HG03378 (cell line): ENCODE measurements at regions not wholly inside any gene's neighbourhood (a gene's known extent, or its start where the extent isn't known, plus 50 kb on each side); places are given as distances from the start of the nearest gene placed in this dataset.
A peak's percentile ranks its signal among the peaks of the same experiment; 100 is the strongest.
"Not testable (repeated sequence)": the region's sequence is repeated elsewhere in the genome, so short reads cannot be mapped to it uniquely, and the experiment has no call there.

Experiments
- ATAC-seq: cut with Tn5 transposase; IDR thresholded peaks from one replicate; pipeline ENCODE4 v1.9.1; 2021; ENCODE audit warnings: mild to moderate bottlenecking, moderate library complexity; ENCODE audit not compliant: unreplicated experiment

GRCh38 chr2:13334545-13334944 is 617.8 kb downstream of the TRIB2 start:
- no peak for ATAC-seq

GRCh38 chr2:13335862-13336535 is 619.3 kb downstream of the TRIB2 start:
- ATAC-seq: no peak

GRCh38 chr2:13351068-13351467 is 634.3 kb downstream of the TRIB2 start:
- no peak for ATAC-seq

- no peak for ATAC-seq
Measured at GRCh38 chr2:13353083-13353482, 636.3 kb downstream of the TRIB2 start.

GRCh38 chr2:13354031-13354430 is 637.3 kb downstream of the TRIB2 start:
- no peak for ATAC-seq

- not testable (repeated sequence) for ATAC-seq
Measured at GRCh38 chr2:13381928-13382327, 665.2 kb downstream of the TRIB2 start.

GRCh38 chr2:13389172-13389571 is 672.4 kb downstream of the TRIB2 start:
- ATAC-seq: not testable (repeated sequence)

- ATAC-seq: no peak
Measured at GRCh38 chr2:13390676-13391075, 673.9 kb downstream of the TRIB2 start.

GRCh38 chr2:13401312-13401711 is 684.6 kb downstream of the TRIB2 start:
- no peak for ATAC-seq

GRCh38 chr2:13413989-13414388 is 697.3 kb downstream of the TRIB2 start:
- ATAC-seq: no peak

GRCh38 chr2:13414897-13415296 is 698.2 kb downstream of the TRIB2 start:
- no peak for ATAC-seq

GRCh38 chr2:13433954-13434353 is 717.2 kb downstream of the TRIB2 start:
- no peak for ATAC-seq

GRCh38 chr2:13443554-13444261 is 727.0 kb downstream of the TRIB2 start:
- not testable (repeated sequence) for ATAC-seq

GRCh38 chr2:13462464-13462863 is 745.7 kb downstream of the TRIB2 start:
- no peak for ATAC-seq

GRCh38 chr2:13466076-13466475 is 749.3 kb downstream of the TRIB2 start:
- ATAC-seq: no peak

GRCh38 chr2:13474538-13474937 is 757.8 kb downstream of the TRIB2 start:
- peak; percentile 46 for ATAC-seq

- peak; percentile 88 for ATAC-seq
Measured at GRCh38 chr2:13480057-13480456, 763.3 kb downstream of the TRIB2 start.

GRCh38 chr2:13481201-13481600 is 764.5 kb downstream of the TRIB2 start:
- no peak for ATAC-seq

- ATAC-seq: no peak
Measured at GRCh38 chr2:13485256-13485655, 768.5 kb downstream of the TRIB2 start.

GRCh38 chr2:13488965-13489364 is 772.2 kb downstream of the TRIB2 start:
- ATAC-seq: no peak

- ATAC-seq: no peak
Measured at GRCh38 chr2:13492262-13492661, 775.5 kb downstream of the TRIB2 start.

- ATAC-seq: no peak
Measured at GRCh38 chr2:13495051-13495450, 778.3 kb downstream of the TRIB2 start.

- ATAC-seq: peak; percentile 92
Measured at GRCh38 chr2:13504808-13505207, 788.1 kb downstream of the TRIB2 start.
